Body of pancreas (tissue), 4 donors: ENCODE measurements at regions not wholly inside any gene's neighbourhood (a gene's known extent, or its start where the extent isn't known, plus 50 kb on each side); places are given as distances from the start of the nearest gene placed in this dataset.

Experiments used
- ATAC-seq: fragments of 150-250 bp; one replicate; pipeline ENCODE4 v1.9.1; 2016
- DNase-seq, 4 donors: peaks; one replicate each; pipeline ENCODE4 v3.0.0-alpha.2; 2019
- H3K27ac ChIP-seq, 4 donors: fragments of 200-600 bp; sonication (generic); 1 replicate in 3 of 4; 2 replicates in 1 of 4; pipeline versions ENCODE4 v1.5.1 to v1.6.1; 2016 to 2019; ENCODE audit warnings: mild to moderate bottlenecking in 1 of 4, mixed read lengths in 1 of 4, moderate library complexity in 1 of 4
- H3K27me3 ChIP-seq, 2 donors: fragments of 200-600 bp; sonication (generic); one replicate each; pipeline ENCODE4 v1.6.0; 2016; ENCODE audit warnings: mild to moderate bottlenecking in 1 of 2
- H3K36me3 ChIP-seq, 2 donors: fragments of 200-600 bp; sonication (generic); replicated peaks in 1 of 2; 2 replicates each; pipeline ENCODE4 v1.5.1; 2016; ENCODE audit warnings: low read depth in 2 of 2; ENCODE audit not compliant: insufficient read depth in 1 of 2
- H3K4me1 ChIP-seq: fragments of 200-600 bp; sonication (generic); one replicate; pipeline ENCODE4 v1.6.0; 2016
- H3K4me3 ChIP-seq, 2 donors: fragments of 200-600 bp; sonication (generic); 1 replicate in 1 of 2; 2 replicates in 1 of 2; pipeline ENCODE4 v1.5.1; 2016 to 2019
- H3K9me3 ChIP-seq, 3 donors: fragments of 200-600 bp; sonication (generic); 1 replicate in 2 of 3; 2 replicates in 1 of 3; pipeline ENCODE4 v1.5.1; 2016
- CTCF ChIP-seq, 7 experiments: fragments of 450-650 bp in 4 of 7; fragments of 200-600 bp in 3 of 7; sonication (generic) in 3 of 7; IDR thresholded peaks; one replicate each; pipeline ENCODE4 v1.5.1; 2016 to 2019; ENCODE audit warnings: antibody characterized with exemption in 7 of 7
- POLR2A ChIP-seq, 3 donors: fragments of 450-650 bp; IDR thresholded peaks; one replicate each; pipeline ENCODE4 v1.6.1; 2016; ENCODE audit warnings: antibody characterized with exemption in 3 of 3, mild to moderate bottlenecking in 2 of 3
- WGBS, 2 donors: methylation state at CpG; one replicate each; pipeline ENCODE4 v1.1.5; 2017; 5-methylcytosine and 5-hydroxymethylcytosine counted together
- intact Hi-C: fragments of 100-400 bp; cut with DNase I; formaldehyde crosslinking; loops from one replicate; pipeline ENCODE4 v1.15.1; 2023

DNA sequence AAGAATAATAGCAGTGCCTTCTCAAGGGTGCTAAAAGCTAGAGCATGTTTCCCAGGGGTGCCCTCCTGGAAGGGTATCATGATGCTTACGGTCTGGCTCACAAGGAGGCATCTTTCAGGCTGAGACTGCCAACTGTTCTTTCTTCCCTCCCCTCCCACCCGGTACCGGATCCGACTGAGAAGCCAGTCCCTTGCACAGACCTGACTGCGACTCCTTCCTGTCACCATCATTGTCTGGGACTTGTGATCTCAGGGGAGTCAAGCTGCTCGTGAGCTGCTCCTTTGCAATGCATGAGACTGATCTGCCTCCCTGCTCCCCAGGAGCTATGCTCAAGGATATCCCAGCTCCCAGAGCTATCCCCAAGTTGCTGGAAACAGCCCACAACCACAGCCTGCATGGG is 170.8 kb downstream of the GADD45G start:
- ATAC-seq (no peak), DNase-seq (no peak)
- peaks cover 7% of the 10 kb centered on the region for H3K4me1 ChIP-seq
- WGBS, 2 donors: 89 to 90% methylated on average over 6 of the region's 6 CpGs
- no peak overlapping the region for H3K27ac ChIP-seq
- H3K36me3 ChIP-seq: no peaks in the 10 kb centered on the region
- no peaks in the 10 kb centered on the region for H3K9me3 ChIP-seq
- H3K27me3 ChIP-seq: no peaks in the 10 kb centered on the region
- intact Hi-C loops: no loop called here
- no peak for TF ChIP-seq CTCF (IDR thresholded peaks at IDR 0.05)
- no peak for TF ChIP-seq POLR2A (IDR thresholded peaks at IDR 0.05)
- no peak overlapping the region for H3K4me3 ChIP-seq

DNA sequence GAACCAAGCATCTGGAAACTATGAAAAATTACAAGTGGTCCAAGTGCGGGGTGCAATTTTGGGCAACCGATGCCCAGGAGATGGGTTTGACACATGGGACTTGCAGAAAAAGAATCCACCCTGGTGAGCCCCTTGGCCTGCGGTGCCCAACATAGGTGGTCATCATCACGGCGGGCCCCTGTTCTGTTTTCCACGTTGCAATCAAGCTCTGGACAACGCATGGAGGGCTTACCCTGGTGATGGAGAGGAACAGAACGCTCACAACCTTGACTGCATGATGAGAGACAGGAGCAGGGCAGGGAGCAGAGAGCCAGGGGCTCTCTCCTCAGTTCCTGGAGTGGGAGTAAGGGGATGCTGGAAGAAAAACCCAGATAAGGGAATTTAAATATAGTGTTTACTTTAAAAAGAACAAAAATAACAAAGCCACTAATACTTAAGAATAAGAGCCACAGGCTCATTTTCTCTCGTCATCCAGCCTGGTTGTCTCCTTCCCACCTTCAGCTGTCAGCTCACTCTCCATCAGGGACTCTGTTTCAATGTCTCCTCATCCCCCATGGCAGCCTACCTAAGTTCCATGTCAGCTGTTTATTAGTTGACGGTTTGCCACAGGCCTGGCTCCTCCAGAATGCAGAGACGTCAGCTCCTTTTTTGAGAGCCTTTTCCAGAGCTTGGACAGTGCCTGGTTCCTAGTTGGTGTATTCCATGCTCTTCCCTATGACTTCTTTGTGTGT is 172.1 kb downstream of the GADD45G start:
- H3K9me3 ChIP-seq: no peaks in the 10 kb centered on the region

DNA sequence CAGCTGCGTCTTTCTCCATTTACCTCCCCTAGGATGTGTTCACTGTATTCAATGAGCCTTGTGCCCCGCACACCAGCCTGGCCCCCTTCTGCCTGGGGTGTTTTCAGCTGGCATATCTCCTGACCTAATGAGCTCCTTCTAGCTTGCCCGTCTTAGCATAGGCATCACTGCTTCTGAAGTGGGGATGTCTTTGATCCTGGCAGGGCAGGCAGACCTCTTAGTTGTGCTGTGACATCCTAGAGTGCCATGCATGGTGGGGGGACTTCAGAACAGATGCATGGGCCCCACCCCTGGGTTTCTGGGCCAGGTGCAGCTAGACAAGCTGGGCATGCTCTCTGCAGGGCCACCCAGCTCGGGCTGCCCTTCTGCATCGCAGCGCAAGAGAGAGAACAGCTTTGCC is 172.7 kb downstream of the GADD45G start:
- DNase-seq (no peak), ATAC-seq (no peak)
- intact Hi-C loops: no loop called here
- H3K4me1 ChIP-seq: peaks cover 7% of the 10 kb centered on the region
- no peaks in the 10 kb centered on the region for H3K36me3 ChIP-seq
- no peaks in the 10 kb centered on the region for H3K27me3 ChIP-seq
- no peak overlapping the region for H3K27ac ChIP-seq
- TF ChIP-seq POLR2A (IDR thresholded peaks at IDR 0.05) (no peak), CTCF (IDR thresholded peaks at IDR 0.05) (no peak)
- no peaks in the 10 kb centered on the region for H3K9me3 ChIP-seq
- WGBS, 2 donors: 74 to 82% methylated on average over 6 of the region's 6 CpGs
- no peak overlapping the region for H3K4me3 ChIP-seq

More for the DNA sequence above, 172.1 kb downstream of the GADD45G start:
- DNase-seq (no peak), ATAC-seq (no peak)
- WGBS, 2 donors: 81 to 84% methylated on average over 11 of the region's 11 CpGs
- H3K36me3 ChIP-seq: no peaks in the 10 kb centered on the region
- no peak overlapping the region for H3K27ac ChIP-seq
- no peaks in the 10 kb centered on the region for H3K27me3 ChIP-seq
- no peak for TF ChIP-seq CTCF (IDR thresholded peaks at IDR 0.05)
- no peak for TF ChIP-seq POLR2A (IDR thresholded peaks at IDR 0.05)
- H3K4me3 ChIP-seq: no peak overlapping the region
- H3K4me1 ChIP-seq: peaks cover 7% of the 10 kb centered on the region
- intact Hi-C loops: no loop called here

GRCh38 chr9:89778100-89779090 is 173.6 kb downstream of the GADD45G start:
- no peak for DNase-seq
- 63 to 73% methylated on average over 22 of the region's 22 CpGs for WGBS, 2 donors

More at GRCh38 chr9:89778100-89779090, 173.6 kb downstream of the GADD45G start:
- TF ChIP-seq POLR2A (IDR thresholded peaks at IDR 0.05): no peak
- TF ChIP-seq CTCF (IDR thresholded peaks at IDR 0.05): no peak
- Histone ChIP-seq H3K27me3 (no peaks in the 10 kb centered on the region), H3K4me3 (no peak overlapping the region), H3K36me3 (no peaks in the 10 kb centered on the region), H3K4me1 (peaks cover 7% of the 10 kb centered on the region), H3K27ac (no peak overlapping the region), H3K9me3 (no peaks in the 10 kb centered on the region)
- intact Hi-C loops: no loop called here
- ATAC-seq: no peak
